GM12878 (cell line): ENCODE measurements at regions not wholly inside any gene's neighbourhood (a gene's known extent, or its start where the extent isn't known, plus 50 kb on each side); places are given as distances from the start of the nearest gene placed in this dataset.

Experiments
- ATAC-seq: fragments of 200-7000 bp; cut with Tn5 transposase; 3 replicates; pipeline ENCODE4 v1.9.1; 2020; ENCODE audit warnings: mild to moderate bottlenecking, moderate library complexity
- BruUV-seq: library from RNA; stranded (reverse); fragments of 400-500 nt; replicated peaks from 2 replicates; lab custom pipeline; 2021; lab: Mats Ljungman, UMichigan
- CTCF ChIA-PET: fragments of 300-600 bp; sonication (Branson Sonifier 250); formaldehyde crosslinking; extraction: SDS; loops from one replicate; lab custom pipeline; 2021; ENCODE audit warnings: inconsistent platforms; lab: Yijun Ruan, JAX
- POLR2A ChIA-PET: fragments of 350-600 bp; formaldehyde crosslinking; extraction: SDS; loops from one replicate; lab custom pipeline; 2021; ENCODE audit warnings: inconsistent platforms; lab: Charles Lee
- RAD21 ChIA-PET: fragments of 300-600 bp; sonication (Branson Sonifier 250); formaldehyde crosslinking; loops from one replicate; lab custom pipeline; 2023; ENCODE audit warnings: antibody characterized with exemption; ENCODE audit not compliant: unreplicated experiment; lab: Charles Lee
- SMC1A ChIA-PET: fragments of 300-600 bp; sonication (Branson Sonifier 250); formaldehyde crosslinking; loops from one replicate; lab custom pipeline; 2023; ENCODE audit not compliant: unreplicated experiment, uncharacterized antibody; lab: Charles Lee
- DNase-seq: peaks from one replicate; pipeline ENCODE4 v3.0.0-alpha.2; 2011; ENCODE audit warnings: low read depth, low spot score
- FAIRE-seq: peaks from 3 replicates; lab custom pipeline; 2011; peaks lifted over from hg19 to GRCh38; lab: Jason Lieb, UNC
- H2AFZ ChIP-seq: 2 replicates; pipeline ENCODE4 v1.6.0; 2011; ENCODE audit warnings: low read depth, low read length, control low read depth; ENCODE audit not compliant: control insufficient read depth
- H3K27ac ChIP-seq: 2 replicates; pipeline ENCODE4 v1.5.1; 2011; ENCODE audit warnings: control low read depth; ENCODE audit not compliant: control insufficient read depth, insufficient read depth
- H3K27me3 ChIP-seq, 2 experiments: replicated peaks in 1 of 2; 2 replicates each; pipeline versions ENCODE4 v1.6.0 to v1.6.1; 2011; ENCODE audit warnings: low read length in 1 of 2; ENCODE audit not compliant: control insufficient read depth in 2 of 2, insufficient read depth in 2 of 2
- H3K36me3 ChIP-seq, 2 experiments: 2 replicates each; pipeline ENCODE4 v1.5.1; 2011; ENCODE audit warnings: low read length in 1 of 2; ENCODE audit not compliant: control insufficient read depth in 2 of 2, insufficient read depth in 2 of 2
- H3K4me1 ChIP-seq: 2 replicates; pipeline ENCODE4 v1.6.1; 2011; ENCODE audit warnings: mild to moderate bottlenecking, low read length, moderate library complexity, mixed read lengths; ENCODE audit not compliant: control insufficient read depth, insufficient read depth
- H3K4me2 ChIP-seq: 2 replicates; pipeline ENCODE4 v1.6.0; 2011; ENCODE audit warnings: control low read depth; ENCODE audit not compliant: control insufficient read depth, insufficient read depth
- H3K4me3 ChIP-seq: fragments of 200-600 bp; sonication (generic); 2 replicates; pipeline ENCODE4 v1.5.1; 2016
- H3K79me2 ChIP-seq: 2 replicates; pipeline ENCODE4 v1.6.0; 2011; ENCODE audit warnings: low read length; ENCODE audit not compliant: control insufficient read depth, insufficient read depth
- H3K9ac ChIP-seq: 2 replicates; pipeline ENCODE4 v1.8.0; 2011; ENCODE audit warnings: low read length, control low read depth, mixed read lengths; ENCODE audit not compliant: control insufficient read depth, insufficient read depth
- H3K9me3 ChIP-seq: replicated peaks from 3 replicates; pipeline ENCODE4 v1.5.1; 2011; ENCODE audit warnings: mild to moderate bottlenecking, low read length; ENCODE audit not compliant: control insufficient read depth, insufficient read depth
- H4K20me1 ChIP-seq: 2 replicates; pipeline ENCODE4 v1.6.0; 2011; ENCODE audit not compliant: control insufficient read depth, insufficient read depth
- BMI1 ChIP-seq: fragments of 450-650 bp; IDR thresholded peaks from 2 replicates; pipeline ENCODE4 v1.6.1; 2016; ENCODE audit warnings: mild to moderate bottlenecking, moderate library complexity, borderline replicate concordance
- DPF2 ChIP-seq: fragments of 450-650 bp; IDR thresholded peaks from 2 replicates; pipeline ENCODE4 v1.6.1; 2017; ENCODE audit warnings: mild to moderate bottlenecking
- E2F4 ChIP-seq: IDR thresholded peaks from 2 replicates; pipeline ENCODE4 v1.6.1; 2012; ENCODE audit warnings: low read depth, low read length, improper control_type of control experiment
- EZH2 ChIP-seq: IDR thresholded peaks from 2 replicates; pipeline ENCODE4 v1.6.1; 2012; ENCODE audit warnings: low read depth, mild to moderate bottlenecking, control low read depth, inconsistent platforms, low read length, borderline replicate concordance; ENCODE audit not compliant: control insufficient read depth
- HSF1 ChIP-seq: fragments of 150-350 bp; IDR thresholded peaks from 2 replicates; pipeline ENCODE4 v1.6.1; 2014; ENCODE audit warnings: mild to moderate bottlenecking, low read depth, low read length
- JUND ChIP-seq: IDR thresholded peaks from 2 replicates; pipeline ENCODE4 v1.6.1; 2012; ENCODE audit warnings: low read depth, mild to moderate bottlenecking, low read length, improper control_type of control experiment, moderate library complexity
- MTA2 ChIP-seq: fragments of 450-650 bp; IDR thresholded peaks from 2 replicates; pipeline ENCODE4 v1.6.1; 2016; ENCODE audit warnings: low read depth, mild to moderate bottlenecking, moderate library complexity
- NBN ChIP-seq: fragments of 450-650 bp; IDR thresholded peaks from 2 replicates; pipeline ENCODE4 v1.6.1; 2016
- NFYA ChIP-seq: IDR thresholded peaks from 2 replicates; pipeline ENCODE4 v1.6.1; 2011; ENCODE audit warnings: low read depth, mild to moderate bottlenecking, low read length, improper control_type of control experiment, borderline replicate concordance
- POLR2AphosphoS2 ChIP-seq: IDR thresholded peaks from 2 replicates; pipeline ENCODE4 v1.6.1; 2011; ENCODE audit warnings: low read depth, mild to moderate bottlenecking, low read length, improper control_type of control experiment, moderate library complexity
- RELA ChIP-seq: fragments of 450-650 bp; IDR thresholded peaks from 2 replicates; pipeline ENCODE4 v1.8.0; 2014; ENCODE audit warnings: borderline replicate concordance; ENCODE audit not compliant: partially characterized antibody
- SMAD5 ChIP-seq: IDR thresholded peaks from 2 replicates; pipeline ENCODE4 v1.6.1; 2016; ENCODE audit warnings: antibody characterized with exemption, low read depth
- SMC3 ChIP-seq: IDR thresholded peaks from 2 replicates; pipeline ENCODE4 v1.6.1; 2011; ENCODE audit warnings: low read length, improper control_type of control experiment, borderline replicate concordance
- SPI1 ChIP-seq: IDR thresholded peaks from 2 replicates; pipeline ENCODE4 v1.6.1; 2011; ENCODE audit warnings: low read depth, mild to moderate bottlenecking, low read length, moderate library complexity, borderline replicate concordance; ENCODE audit not compliant: insufficient read depth
- TCF12 ChIP-seq: IDR thresholded peaks from 2 replicates; pipeline ENCODE4 v1.6.1; 2011; ENCODE audit warnings: low read depth, mild to moderate bottlenecking, low read length
- ZNF24 ChIP-seq: fragments of 450-650 bp; IDR thresholded peaks from 2 replicates; pipeline ENCODE4 v1.6.1; 2017; ENCODE audit warnings: antibody characterized with exemption, mild to moderate bottlenecking
- ZNF384 ChIP-seq: IDR thresholded peaks from 2 replicates; pipeline ENCODE4 v1.6.1; 2012; ENCODE audit warnings: low read depth, mild to moderate bottlenecking, low read length, improper control_type of control experiment, borderline replicate concordance
- ZNF622 ChIP-seq: fragments of 450-650 bp; IDR thresholded peaks from 2 replicates; pipeline ENCODE4 v1.6.1; 2017; ENCODE audit warnings: mild to moderate bottlenecking, inconsistent platforms
- ZSCAN29 ChIP-seq: fragments of 450-650 bp; IDR thresholded peaks from 2 replicates; pipeline ENCODE4 v1.6.1; 2017; ENCODE audit warnings: mild to moderate bottlenecking, moderate library complexity
- WGBS: methylation state at CpG from one replicate; pipeline ENCODE4 v1.1.6; 2016; ENCODE audit warnings: low lambda C conversion rate; ENCODE audit not compliant: insufficient replicate concordance, insufficient coverage; ENCODE audit errors: missing lambda C conversion rate; 5-methylcytosine and 5-hydroxymethylcytosine counted together
- in situ Hi-C: fragments of 300-500 bp; cut with MboI; formaldehyde crosslinking; loops from 9 replicates; pipeline ENCODE4 v1.14.3; 2018; ENCODE audit warnings: mixed read lengths
- intact Hi-C: fragments of 100-400 bp; cut with micrococcal nuclease; formaldehyde crosslinking; loops from one replicate; pipeline ENCODE4 v1.14.2; 2022; ENCODE audit not compliant: unreplicated experiment

GRCh38 chr5:13207112-13207511 is 737.4 kb downstream of the DNAH5 start:
- SMC1A ChIA-PET: interaction anchor here (0.9 kb wide), 1 partner anchor 12 kb away, joined by 3 read pairs; no protein-coding TSS in a partner anchor
- CTCF ChIA-PET: no interaction called here
- RAD21 ChIA-PET: no interaction called here

GRCh38 chr5:13201022-13201421 is 743.5 kb downstream of the DNAH5 start:
- H3K4me2 ChIP-seq: no peak overlapping the region
- SMC1A ChIA-PET: no interaction called here
- H3K27me3 ChIP-seq: no peaks in the 10 kb centered on the region
- no peaks in the 10 kb centered on the region for H3K36me3 ChIP-seq
- H3K79me2 ChIP-seq: no peaks in the 10 kb centered on the region
- intact Hi-C loops (no loop called here), in situ Hi-C loops (no loop called here)
- ATAC-seq (no peak), DNase-seq (no peak), FAIRE-seq (no peak)
- H4K20me1 ChIP-seq: no peaks in the 10 kb centered on the region
- BruUV-seq: no TSS peak
- CTCF ChIA-PET: no interaction called here
- POLR2A ChIA-PET: no interaction called here
- H3K9me3 ChIP-seq: no peaks in the 10 kb centered on the region
- no peak overlapping the region for H3K4me3 ChIP-seq
- H3K4me1 ChIP-seq: no peaks in the 10 kb centered on the region
- RAD21 ChIA-PET: no interaction called here
- H3K27ac ChIP-seq: no peak overlapping the region
- H3K9ac ChIP-seq: no peak overlapping the region
- WGBS: 21% methylated on average over 6 of the region's 6 CpGs
- no peak overlapping the region for H2AFZ ChIP-seq
- TF ChIP-seq TCF12 (no peak), POLR2AphosphoS2 (no peak), ZNF24 (no peak), JUND (no peak), ZNF622 (no peak), NFYA (no peak), RELA (no peak), MTA2 (no peak), ZNF384 (no peak), SMAD5 (no peak), ZSCAN29 (no peak), DPF2 (no peak), SMC3 (no peak), SPI1 (no peak), NBN (no peak), E2F4 (no peak)

More at GRCh38 chr5:13207112-13207511, 737.4 kb downstream of the DNAH5 start:
- in situ Hi-C loops (no loop called here), intact Hi-C loops (no loop called here)
- BruUV-seq: no TSS peak
- Histone ChIP-seq H3K4me1 (no peaks in the 10 kb centered on the region), H3K27me3 (no peaks in the 10 kb centered on the region), H3K4me3 (no peak overlapping the region), H3K36me3 (no peaks in the 10 kb centered on the region), H3K9ac (no peak overlapping the region), H3K9me3 (no peaks in the 10 kb centered on the region), H4K20me1 (no peaks in the 10 kb centered on the region), H3K79me2 (no peaks in the 10 kb centered on the region), H3K27ac (no peak overlapping the region), H2AFZ (no peak overlapping the region), H3K4me2 (no peak overlapping the region)
- POLR2A ChIA-PET: no interaction called here
- TF ChIP-seq HSF1 (no peak), BMI1 (no peak), EZH2 (no peak)
- DNase-seq (no peak), FAIRE-seq (no peak), ATAC-seq (no peak)
